NB4 (cell line): ENCODE measurements at regions not wholly inside any gene's neighbourhood (a gene's known extent, or its start where the extent isn't known, plus 50 kb on each side); places are given as distances from the start of the nearest gene placed in this dataset.
"Not testable (repeated sequence)": the region's sequence is repeated elsewhere in the genome, so short reads cannot be mapped to it uniquely, and the experiment has no call there.

Experiments used
- POLR2A ChIP-seq: IDR thresholded peaks from 2 replicates; pipeline ENCODE4 v1.6.1; 2011; ENCODE audit warnings: mild to moderate bottlenecking; ENCODE audit not compliant: insufficient read length; ENCODE audit errors: extremely low read depth
- TF ChIP-seq, protein P1 (sequence below): IDR thresholded peaks from one replicate; pipeline ENCODE4 v1.5.1; 2012; ENCODE audit warnings: low read depth, low read length
- TF ChIP-seq, protein P2 (sequence below): IDR thresholded peaks from 2 replicates; pipeline ENCODE4 v1.6.1; 2011; ENCODE audit warnings: low read depth, low read length

DNA sequence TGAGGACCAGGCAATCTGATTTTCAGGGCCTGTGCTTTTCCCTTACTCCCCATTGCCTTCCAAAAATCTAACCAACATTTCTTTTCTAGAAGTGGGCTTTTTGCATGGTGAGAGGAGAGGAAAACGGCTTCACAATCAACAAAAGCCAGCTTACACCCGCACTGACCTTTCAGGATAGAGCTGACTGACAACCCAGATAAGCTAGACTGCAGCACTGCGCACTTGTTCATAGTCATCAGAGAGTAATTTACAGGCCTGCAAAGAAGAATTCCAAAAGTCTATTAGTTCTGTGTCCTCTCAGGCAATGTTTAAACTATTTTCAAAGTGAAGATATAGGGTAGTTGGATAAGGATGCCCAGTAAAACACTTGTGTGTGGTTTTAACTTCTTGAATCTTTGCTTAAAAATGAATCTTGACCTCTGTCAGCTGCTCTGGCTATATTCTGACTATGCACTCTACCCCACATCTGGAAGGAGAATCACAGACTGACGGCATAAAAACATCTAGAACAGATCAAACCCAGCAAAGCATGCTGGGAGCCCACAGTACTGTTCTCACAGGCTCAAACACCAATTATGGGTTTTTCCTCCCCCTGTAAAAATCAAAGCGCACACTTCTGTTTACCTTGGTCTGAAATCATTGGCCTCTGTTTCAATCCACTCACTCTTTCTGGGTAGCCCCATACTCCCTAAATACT lies 172.0 kb downstream of the ZNF92 start:
- TF ChIP-seq, protein P1, sequence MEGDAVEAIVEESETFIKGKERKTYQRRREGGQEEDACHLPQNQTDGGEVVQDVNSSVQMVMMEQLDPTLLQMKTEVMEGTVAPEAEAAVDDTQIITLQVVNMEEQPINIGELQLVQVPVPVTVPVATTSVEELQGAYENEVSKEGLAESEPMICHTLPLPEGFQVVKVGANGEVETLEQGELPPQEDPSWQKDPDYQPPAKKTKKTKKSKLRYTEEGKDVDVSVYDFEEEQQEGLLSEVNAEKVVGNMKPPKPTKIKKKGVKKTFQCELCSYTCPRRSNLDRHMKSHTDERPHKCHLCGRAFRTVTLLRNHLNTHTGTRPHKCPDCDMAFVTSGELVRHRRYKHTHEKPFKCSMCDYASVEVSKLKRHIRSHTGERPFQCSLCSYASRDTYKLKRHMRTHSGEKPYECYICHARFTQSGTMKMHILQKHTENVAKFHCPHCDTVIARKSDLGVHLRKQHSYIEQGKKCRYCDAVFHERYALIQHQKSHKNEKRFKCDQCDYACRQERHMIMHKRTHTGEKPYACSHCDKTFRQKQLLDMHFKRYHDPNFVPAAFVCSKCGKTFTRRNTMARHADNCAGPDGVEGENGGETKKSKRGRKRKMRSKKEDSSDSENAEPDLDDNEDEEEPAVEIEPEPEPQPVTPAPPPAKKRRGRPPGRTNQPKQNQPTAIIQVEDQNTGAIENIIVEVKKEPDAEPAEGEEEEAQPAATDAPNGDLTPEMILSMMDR: not testable (repeated sequence)
- TF ChIP-seq, protein P2, sequence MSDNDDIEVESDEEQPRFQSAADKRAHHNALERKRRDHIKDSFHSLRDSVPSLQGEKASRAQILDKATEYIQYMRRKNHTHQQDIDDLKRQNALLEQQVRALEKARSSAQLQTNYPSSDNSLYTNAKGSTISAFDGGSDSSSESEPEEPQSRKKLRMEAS: not testable (repeated sequence)
- not testable (repeated sequence) for TF ChIP-seq POLR2A
